RWPE2 (cell line): ENCODE measurements at regions not wholly inside any gene's neighbourhood (a gene's known extent, or its start where the extent isn't known, plus 50 kb on each side); places are given as distances from the start of the nearest gene placed in this dataset.

ENCODE experiments used
- ATAC-seq: fragments of 200-7000 bp; cut with Tn5 transposase; 3 replicates; pipeline ENCODE4 v1.9.1; 2021; ENCODE audit warnings: low read depth
- DNase-seq: peaks from one replicate; pipeline ENCODE4 v3.0.0-alpha.2; 2020; ENCODE audit warnings: low spot score
- H3K27ac ChIP-seq: fragments of 450-650 bp; 2 replicates; pipeline ENCODE4 v1.5.1; 2017; ENCODE audit warnings: mild to moderate bottlenecking; ENCODE audit not compliant: poor library complexity, severe bottlenecking
- H3K27me3 ChIP-seq: fragments of 250-450 bp; sonication (Bioruptor Pico); 2 replicates; pipeline ENCODE4 v1.5.1; 2021; ENCODE audit warnings: mild to moderate bottlenecking, moderate library complexity; ENCODE audit not compliant: insufficient read depth, poor library complexity, severe bottlenecking
- H3K36me3 ChIP-seq: fragments of 250-450 bp; sonication (Bioruptor Pico); 2 replicates; pipeline ENCODE4 v1.5.1; 2020; ENCODE audit warnings: low read depth, mild to moderate bottlenecking, moderate library complexity
- H3K4me1 ChIP-seq: fragments of 250-450 bp; sonication (Bioruptor Pico); 2 replicates; pipeline ENCODE4 v1.5.1; 2021; ENCODE audit warnings: mild to moderate bottlenecking, moderate library complexity; ENCODE audit not compliant: insufficient read depth, poor library complexity, severe bottlenecking
- H3K4me3 ChIP-seq: fragments of 250-450 bp; sonication (Bioruptor Pico); 2 replicates; pipeline ENCODE4 v1.5.1; 2021; ENCODE audit warnings: mild to moderate bottlenecking, moderate library complexity; ENCODE audit not compliant: severe bottlenecking
- H3K9me3 ChIP-seq: fragments of 250-450 bp; sonication (Bioruptor Pico); 2 replicates; pipeline ENCODE4 v1.5.1; 2021; ENCODE audit warnings: mild to moderate bottlenecking, moderate library complexity; ENCODE audit not compliant: severe bottlenecking
- TF ChIP-seq, protein P1 (sequence below): fragments of 450-650 bp; IDR thresholded peaks from one replicate; pipeline ENCODE4 v1.5.1; 2017; ENCODE audit warnings: mild to moderate bottlenecking, moderate library complexity; ENCODE audit not compliant: poor library complexity, severe bottlenecking

DNA sequence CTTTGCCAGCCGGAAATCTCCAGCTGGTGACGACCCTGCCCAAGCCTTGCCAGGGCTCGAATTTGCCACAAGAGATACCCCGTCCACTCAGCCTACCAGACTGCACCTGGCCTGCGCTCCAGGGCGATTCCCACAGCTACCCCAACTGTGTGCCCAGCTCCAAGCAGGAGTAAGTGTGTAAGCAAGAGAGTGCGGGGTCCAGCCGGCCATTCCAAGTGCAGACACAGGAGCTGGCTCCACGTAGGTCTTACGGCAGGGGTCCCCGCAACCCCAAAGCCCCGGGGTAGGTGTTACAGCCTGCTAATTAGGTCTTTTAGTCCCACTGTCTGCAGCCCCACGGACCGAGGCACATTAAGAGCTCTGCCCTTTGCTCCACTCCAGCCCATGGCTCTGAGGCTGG is 1305.2 kb downstream of the ARAP2 start:
- peak; percentile 30 for DNase-seq
- TF ChIP-seq, protein P1, sequence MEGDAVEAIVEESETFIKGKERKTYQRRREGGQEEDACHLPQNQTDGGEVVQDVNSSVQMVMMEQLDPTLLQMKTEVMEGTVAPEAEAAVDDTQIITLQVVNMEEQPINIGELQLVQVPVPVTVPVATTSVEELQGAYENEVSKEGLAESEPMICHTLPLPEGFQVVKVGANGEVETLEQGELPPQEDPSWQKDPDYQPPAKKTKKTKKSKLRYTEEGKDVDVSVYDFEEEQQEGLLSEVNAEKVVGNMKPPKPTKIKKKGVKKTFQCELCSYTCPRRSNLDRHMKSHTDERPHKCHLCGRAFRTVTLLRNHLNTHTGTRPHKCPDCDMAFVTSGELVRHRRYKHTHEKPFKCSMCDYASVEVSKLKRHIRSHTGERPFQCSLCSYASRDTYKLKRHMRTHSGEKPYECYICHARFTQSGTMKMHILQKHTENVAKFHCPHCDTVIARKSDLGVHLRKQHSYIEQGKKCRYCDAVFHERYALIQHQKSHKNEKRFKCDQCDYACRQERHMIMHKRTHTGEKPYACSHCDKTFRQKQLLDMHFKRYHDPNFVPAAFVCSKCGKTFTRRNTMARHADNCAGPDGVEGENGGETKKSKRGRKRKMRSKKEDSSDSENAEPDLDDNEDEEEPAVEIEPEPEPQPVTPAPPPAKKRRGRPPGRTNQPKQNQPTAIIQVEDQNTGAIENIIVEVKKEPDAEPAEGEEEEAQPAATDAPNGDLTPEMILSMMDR, result no peak
- Histone ChIP-seq H3K27ac (no peak overlapping the region), H3K9me3 (no peaks in the 10 kb centered on the region), H3K27me3 (no peaks in the 10 kb centered on the region), H3K4me1 (no peaks in the 10 kb centered on the region), H3K36me3 (no peaks in the 10 kb centered on the region), H3K4me3 (no peak overlapping the region)
- ATAC-seq, result no peak

DNA sequence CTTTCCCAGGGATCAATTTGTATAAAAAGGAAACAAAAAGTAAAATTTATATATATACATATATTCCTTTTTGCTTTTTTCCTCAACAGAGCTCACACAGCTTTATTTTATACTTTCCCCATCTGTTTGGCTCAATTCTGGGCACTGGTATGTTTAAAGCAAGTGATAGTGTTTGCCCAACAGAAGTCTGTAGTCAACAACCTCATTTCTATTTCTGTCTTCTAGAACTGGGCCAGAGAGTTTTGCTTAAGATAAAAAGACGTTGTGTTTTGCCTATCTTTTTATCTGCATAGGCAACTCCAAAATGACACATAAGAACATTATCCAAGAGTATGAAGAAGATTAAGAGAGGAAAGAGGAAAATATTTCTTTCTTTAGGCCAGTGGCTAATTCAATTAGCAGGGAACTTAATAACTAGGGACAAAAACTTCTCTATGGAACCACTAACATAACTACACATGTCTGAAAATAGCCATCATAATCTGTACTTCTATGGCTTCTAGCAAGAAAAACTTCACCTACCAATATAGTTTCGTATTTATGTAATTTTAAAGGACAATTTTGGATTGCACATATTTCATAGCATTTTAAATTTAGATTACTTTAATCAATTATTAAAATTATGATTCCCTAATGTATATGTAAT is 1300.5 kb downstream of the ARAP2 start:
- no peak overlapping the region for H3K27ac ChIP-seq
- no peaks in the 10 kb centered on the region for H3K36me3 ChIP-seq
- H3K4me1 ChIP-seq, result no peaks in the 10 kb centered on the region
- H3K4me3 ChIP-seq, result no peak overlapping the region
- H3K9me3 ChIP-seq, result no peaks in the 10 kb centered on the region
- TF ChIP-seq, protein P1, result no peak
- H3K27me3 ChIP-seq, result no peaks in the 10 kb centered on the region
- ATAC-seq (no peak), DNase-seq (no peak)

DNA sequence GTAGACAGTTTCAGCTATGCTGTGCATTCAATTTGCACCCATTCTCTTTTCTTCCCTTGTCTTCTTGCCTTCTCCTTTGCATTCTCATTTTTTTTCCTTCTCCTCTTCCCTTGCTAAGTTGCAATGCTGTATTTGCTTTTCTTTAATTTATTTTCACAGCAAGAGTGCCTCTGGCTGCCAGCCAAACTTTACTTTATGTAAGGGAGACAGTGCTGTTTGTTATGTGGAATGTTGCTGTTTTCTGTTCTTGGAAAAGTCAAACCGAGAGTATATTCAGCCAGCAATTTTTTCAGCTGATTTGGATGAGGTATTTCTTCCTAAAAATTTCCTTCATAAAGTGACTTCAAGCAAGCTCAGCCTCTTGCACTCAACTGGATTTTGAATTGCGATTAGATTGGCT is 1293.4 kb downstream of the ARAP2 start:
- Histone ChIP-seq H3K4me1 (no peaks in the 10 kb centered on the region), H3K27ac (no peak overlapping the region), H3K36me3 (no peaks in the 10 kb centered on the region), H3K4me3 (no peak overlapping the region), H3K9me3 (no peaks in the 10 kb centered on the region), H3K27me3 (no peaks in the 10 kb centered on the region)
- DNase-seq, result no peak
- no peak for ATAC-seq
- TF ChIP-seq, protein P1, result no peak

DNA sequence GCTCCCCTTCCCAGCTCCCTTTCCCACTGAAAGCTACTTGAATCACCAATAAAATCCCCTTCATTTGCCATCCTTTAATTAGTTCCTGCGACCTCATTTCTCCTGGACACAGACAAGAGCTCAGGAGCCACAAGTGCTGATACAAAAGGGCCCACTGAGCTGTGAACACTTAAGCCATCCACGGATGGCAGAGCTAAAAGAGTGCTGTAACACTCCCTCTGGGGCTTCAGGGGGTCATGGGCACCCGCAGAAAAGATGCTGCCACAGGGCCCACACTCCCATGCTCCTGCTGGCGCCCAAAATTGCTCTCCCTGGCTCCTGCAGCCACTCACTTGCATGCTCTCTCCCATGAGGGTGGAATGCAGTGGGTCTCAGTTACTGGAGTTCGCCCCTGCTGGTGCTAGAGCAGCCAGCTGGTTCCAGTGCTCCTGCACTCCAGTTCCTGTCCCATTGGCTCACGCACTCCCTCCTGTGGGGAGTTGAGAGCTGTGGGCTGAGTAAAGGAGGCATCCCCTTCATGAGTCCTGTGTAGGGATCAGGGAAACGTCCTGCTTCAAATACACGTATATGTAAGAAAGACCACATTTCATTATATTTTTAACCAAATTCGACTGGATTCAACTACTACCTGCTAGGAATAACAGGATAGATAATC is 1291.0 kb downstream of the ARAP2 start:
- H3K27me3 ChIP-seq, result no peaks in the 10 kb centered on the region
- TF ChIP-seq, protein P1, result peak; percentile 10
- H3K4me1 ChIP-seq, result no peaks in the 10 kb centered on the region
- H3K9me3 ChIP-seq, result no peaks in the 10 kb centered on the region
- ATAC-seq, result no peak
- H3K4me3 ChIP-seq, result no peak overlapping the region
- DNase-seq, result no peak
- no peak overlapping the region for H3K27ac ChIP-seq
- H3K36me3 ChIP-seq, result no peaks in the 10 kb centered on the region

DNA sequence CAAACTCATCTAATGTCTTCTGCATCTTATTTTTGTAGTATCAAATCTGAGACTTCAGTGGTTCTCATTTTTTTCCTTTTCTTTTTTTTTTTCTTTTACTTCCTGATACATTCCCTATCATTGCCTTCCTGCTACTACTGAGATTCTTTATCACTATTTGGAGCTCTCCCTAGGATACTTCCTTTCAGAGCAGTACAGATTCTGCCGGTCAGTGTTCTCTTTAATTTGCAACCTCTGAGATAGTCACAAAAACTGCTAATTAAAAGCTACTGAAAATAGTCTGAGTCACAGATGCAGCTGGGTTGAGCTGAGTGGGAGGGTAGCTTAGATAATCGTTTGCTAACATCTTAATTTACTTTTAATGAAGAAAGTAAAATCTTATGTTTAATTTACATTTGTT is 1279.7 kb downstream of the ARAP2 start:
- no peaks in the 10 kb centered on the region for H3K27me3 ChIP-seq
- H3K27ac ChIP-seq, result no peak overlapping the region
- no peaks in the 10 kb centered on the region for H3K9me3 ChIP-seq
- H3K36me3 ChIP-seq, result no peaks in the 10 kb centered on the region
- H3K4me3 ChIP-seq, result no peak overlapping the region
- ATAC-seq (no peak), DNase-seq (no peak)
- H3K4me1 ChIP-seq, result no peaks in the 10 kb centered on the region
- TF ChIP-seq, protein P1, result no peak
